Stimulated activated naive CD8-positive, alpha-beta T cell treated with anti-CD3 and anti-CD28 coated beads, Interleukin-15, Interleukin-2, amounts not matched to agents 100 ng/mL and 50 ng/mL, for 24 hours (primary cell): ENCODE measurements at regions not wholly inside any gene's neighbourhood (a gene's known extent, or its start where the extent isn't known, plus 50 kb on each side); places are given as distances from the start of the nearest gene placed in this dataset.

Experiments
- H3K27ac Mint-ChIP-seq: one replicate; pipeline ENCODE4 v1.8.0; 2021; ENCODE audit warnings: mild to moderate bottlenecking, mixed read lengths
- H3K27me3 Mint-ChIP-seq: one replicate; pipeline ENCODE4 v1.8.0; 2021; ENCODE audit warnings: mixed read lengths
- H3K36me3 Mint-ChIP-seq: one replicate; pipeline ENCODE4 v1.8.0; 2021; ENCODE audit warnings: low read depth, mixed read lengths
- H3K4me1 Mint-ChIP-seq: one replicate; pipeline ENCODE4 v1.8.0; 2021; ENCODE audit warnings: low read depth, mixed read lengths
- H3K4me3 Mint-ChIP-seq: one replicate; pipeline ENCODE4 v1.8.0; 2021; ENCODE audit warnings: mild to moderate bottlenecking, mixed read lengths
- H3K9me3 Mint-ChIP-seq: one replicate; pipeline ENCODE4 v1.8.0; 2021; ENCODE audit warnings: mixed read lengths

GRCh38 chr2:172193331-172194089 lies 90.8 kb upstream of the DLX2 start:
- Mint-ChIP-seq H3K4me3 (no peak overlapping the region), H3K27ac (no peak overlapping the region), H3K27me3 (peaks cover 24% of the 10 kb centered on the region), H3K36me3 (peaks cover 16% of the 10 kb centered on the region), H3K4me1 (peaks cover 10% of the 10 kb centered on the region), H3K9me3 (peaks cover 22% of the 10 kb centered on the region)

GRCh38 chr2:172195836-172196376 lies 93.2 kb upstream of the DLX2 start:
- H3K4me1 Mint-ChIP-seq, result peaks cover 10% of the 10 kb centered on the region
- peaks cover 16% of the 10 kb centered on the region for H3K36me3 Mint-ChIP-seq
- peaks cover 27% of the 10 kb centered on the region for H3K27me3 Mint-ChIP-seq
- H3K9me3 Mint-ChIP-seq, result peaks cover 27% of the 10 kb centered on the region
- H3K4me3 Mint-ChIP-seq, result no peak overlapping the region
- no peak overlapping the region for H3K27ac Mint-ChIP-seq

- H3K36me3 Mint-ChIP-seq, result peaks cover 16% of the 10 kb centered on the region
- peaks cover 27% of the 10 kb centered on the region for H3K9me3 Mint-ChIP-seq
- H3K27me3 Mint-ChIP-seq, result peaks cover 27% of the 10 kb centered on the region
- H3K4me3 Mint-ChIP-seq, result no peak overlapping the region
- no peak overlapping the region for H3K27ac Mint-ChIP-seq
- peaks cover 10% of the 10 kb centered on the region for H3K4me1 Mint-ChIP-seq
Observed at GRCh38 chr2:172196768-172197431, 94.2 kb upstream of the DLX2 start.

GRCh38 chr2:172198361-172198760 lies 95.7 kb upstream of the DLX2 start:
- H3K4me1 Mint-ChIP-seq, result peaks cover 10% of the 10 kb centered on the region
- H3K36me3 Mint-ChIP-seq, result peaks cover 13% of the 10 kb centered on the region
- H3K9me3 Mint-ChIP-seq, result peaks cover 24% of the 10 kb centered on the region
- H3K4me3 Mint-ChIP-seq, result no peak overlapping the region
- H3K27ac Mint-ChIP-seq, result no peak overlapping the region
- peaks cover 29% of the 10 kb centered on the region for H3K27me3 Mint-ChIP-seq

GRCh38 chr2:172198908-172199307 lies 96.2 kb upstream of the DLX2 start:
- Mint-ChIP-seq H3K27ac (no peak overlapping the region), H3K36me3 (peaks cover 9% of the 10 kb centered on the region), H3K27me3 (peaks cover 27% of the 10 kb centered on the region), H3K9me3 (peaks cover 20% of the 10 kb centered on the region), H3K4me3 (no peak overlapping the region), H3K4me1 (peaks cover 10% of the 10 kb centered on the region)

- no peaks in the 10 kb centered on the region for H3K36me3 Mint-ChIP-seq
- H3K4me1 Mint-ChIP-seq, result peaks cover 10% of the 10 kb centered on the region
- H3K4me3 Mint-ChIP-seq, result no peak overlapping the region
- H3K9me3 Mint-ChIP-seq, result peaks cover 6% of the 10 kb centered on the region
- no peak overlapping the region for H3K27ac Mint-ChIP-seq
- peaks cover 16% of the 10 kb centered on the region for H3K27me3 Mint-ChIP-seq
Observed at GRCh38 chr2:172200495-172201085, 97.9 kb upstream of the DLX2 start.

GRCh38 chr2:172204309-172204708 lies 101.6 kb upstream of the DLX2 start:
- Mint-ChIP-seq H3K4me1 (no peaks in the 10 kb centered on the region), H3K36me3 (no peaks in the 10 kb centered on the region), H3K27ac (no peak overlapping the region), H3K4me3 (no peak overlapping the region), H3K27me3 (peaks cover 8% of the 10 kb centered on the region), H3K9me3 (peaks cover 6% of the 10 kb centered on the region)

- Mint-ChIP-seq H3K36me3 (no peaks in the 10 kb centered on the region), H3K9me3 (peaks cover 4% of the 10 kb centered on the region), H3K4me1 (no peaks in the 10 kb centered on the region), H3K27me3 (peaks cover 7% of the 10 kb centered on the region), H3K4me3 (no peak overlapping the region), H3K27ac (no peak overlapping the region)
Observed at GRCh38 chr2:172204762-172205161, 102.1 kb upstream of the DLX2 start.

GRCh38 chr2:172205292-172205691 lies 102.6 kb upstream of the DLX2 start:
- Mint-ChIP-seq H3K4me3 (no peak overlapping the region), H3K4me1 (no peaks in the 10 kb centered on the region), H3K36me3 (no peaks in the 10 kb centered on the region), H3K9me3 (no peaks in the 10 kb centered on the region), H3K27me3 (peaks cover 4% of the 10 kb centered on the region), H3K27ac (no peak overlapping the region)

- Mint-ChIP-seq H3K27ac (no peak overlapping the region), H3K36me3 (no peaks in the 10 kb centered on the region), H3K9me3 (no peaks in the 10 kb centered on the region), H3K27me3 (no peaks in the 10 kb centered on the region), H3K4me3 (no peak overlapping the region), H3K4me1 (peaks cover 6% of the 10 kb centered on the region)
Observed at GRCh38 chr2:172207911-172208310, 105.2 kb upstream of the DLX2 start.

- Mint-ChIP-seq H3K4me3 (no peak overlapping the region), H3K27ac (no peak overlapping the region), H3K9me3 (no peaks in the 10 kb centered on the region), H3K4me1 (peaks cover 11% of the 10 kb centered on the region), H3K36me3 (no peaks in the 10 kb centered on the region), H3K27me3 (no peaks in the 10 kb centered on the region)
Observed at GRCh38 chr2:172208791-172209325, 106.2 kb upstream of the DLX2 start.

GRCh38 chr2:172210599-172210998 lies 107.9 kb upstream of the DLX2 start:
- H3K27ac Mint-ChIP-seq, result no peak overlapping the region
- peaks cover 11% of the 10 kb centered on the region for H3K4me1 Mint-ChIP-seq
- H3K4me3 Mint-ChIP-seq, result no peak overlapping the region
- no peaks in the 10 kb centered on the region for H3K9me3 Mint-ChIP-seq
- no peaks in the 10 kb centered on the region for H3K36me3 Mint-ChIP-seq
- H3K27me3 Mint-ChIP-seq, result no peaks in the 10 kb centered on the region

- H3K4me1 Mint-ChIP-seq, result peaks cover 11% of the 10 kb centered on the region
- H3K27ac Mint-ChIP-seq, result no peak overlapping the region
Observed at GRCh38 chr2:172211512-172211911, 108.8 kb upstream of the DLX2 start.

GRCh38 chr2:172213116-172213860 lies 110.6 kb upstream of the DLX2 start:
- Mint-ChIP-seq H3K4me3 (no peak overlapping the region), H3K27me3 (no peaks in the 10 kb centered on the region), H3K36me3 (no peaks in the 10 kb centered on the region), H3K4me1 (peaks cover 11% of the 10 kb centered on the region), H3K27ac (no peak overlapping the region), H3K9me3 (no peaks in the 10 kb centered on the region)

More at GRCh38 chr2:172211512-172211911, 108.8 kb upstream of the DLX2 start:
- H3K9me3 Mint-ChIP-seq, result no peaks in the 10 kb centered on the region
- H3K4me3 Mint-ChIP-seq, result no peak overlapping the region
- H3K27me3 Mint-ChIP-seq, result no peaks in the 10 kb centered on the region
- no peaks in the 10 kb centered on the region for H3K36me3 Mint-ChIP-seq
